ENCODE measurements at regions not wholly inside any gene's neighbourhood (a gene's known extent, or its start where the extent isn't known, plus 50 kb on each side); places are given as distances from the start of the nearest gene placed in this dataset.
"Not testable (repeated sequence)": the region's sequence is repeated elsewhere in the genome, so short reads cannot be mapped to it uniquely, and the experiment has no call there.

GRCh38 chr5:17326600-17327037 is 109.2 kb downstream of the BASP1 start:
- DNase-seq, result no peak
- H3K4me3 Mint-ChIP-seq, result no peak overlapping the region
- POLR2A ChIA-PET, result no interaction called here
- H3K27me3 Mint-ChIP-seq, result no peaks in the 10 kb centered on the region
- H3K4me1 Mint-ChIP-seq, result no peaks in the 10 kb centered on the region
- H3K36me3 Mint-ChIP-seq (ENCODE audit: low read depth), result no peaks in the 10 kb centered on the region
- CTCF ChIA-PET, result no interaction called here
- peaks cover 5% of the 10 kb centered on the region for H3K9me3 Mint-ChIP-seq
- H3K27ac Mint-ChIP-seq, result no peak overlapping the region

GRCh38 chr5:17327048-17327625 is 109.7 kb downstream of the BASP1 start:
- Mint-ChIP-seq H3K4me3 (no peak overlapping the region), H3K27me3 (no peaks in the 10 kb centered on the region), H3K9me3 (peaks cover 8% of the 10 kb centered on the region), H3K27ac (no peak overlapping the region), H3K36me3 (ENCODE audit: low read depth) (no peaks in the 10 kb centered on the region), H3K4me1 (no peaks in the 10 kb centered on the region)
- CTCF ChIA-PET, result no interaction called here
- DNase-seq, result no peak
- POLR2A ChIA-PET, result no interaction called here

- no peaks in the 10 kb centered on the region for H3K27me3 Mint-ChIP-seq
- CTCF ChIA-PET, result no interaction called here
- H3K9me3 Mint-ChIP-seq, result peaks cover 10% of the 10 kb centered on the region
- no peak for DNase-seq
- H3K27ac Mint-ChIP-seq, result no peak overlapping the region
- POLR2A ChIA-PET, result no interaction called here
- no peaks in the 10 kb centered on the region for H3K4me1 Mint-ChIP-seq
- H3K4me3 Mint-ChIP-seq, result no peak overlapping the region
- H3K36me3 Mint-ChIP-seq (ENCODE audit: low read depth), result no peaks in the 10 kb centered on the region
These were observed 112.1 kb downstream of the BASP1 start for GRCh38 chr5:17329571-17329970.

- no peak overlapping the region for H3K27ac Mint-ChIP-seq
- DNase-seq, result no peak
These were observed 113.0 kb downstream of the BASP1 start for GRCh38 chr5:17330386-17330785.

GRCh38 chr5:17331651-17332050 is 114.2 kb downstream of the BASP1 start:
- H3K27me3 Mint-ChIP-seq, result no peaks in the 10 kb centered on the region
- no peak for DNase-seq
- H3K4me3 Mint-ChIP-seq, result no peak overlapping the region
- ChIA-PET POLR2A (no interaction called here), CTCF (no interaction called here)
- no peaks in the 10 kb centered on the region for H3K4me1 Mint-ChIP-seq
- H3K9me3 Mint-ChIP-seq, result peaks cover 13% of the 10 kb centered on the region
- no peaks in the 10 kb centered on the region for H3K36me3 Mint-ChIP-seq (ENCODE audit: low read depth)
- no peak overlapping the region for H3K27ac Mint-ChIP-seq

More at GRCh38 chr5:17330386-17330785, 113.0 kb downstream of the BASP1 start:
- H3K9me3 Mint-ChIP-seq, result peaks cover 10% of the 10 kb centered on the region
- H3K4me3 Mint-ChIP-seq, result no peak overlapping the region
- H3K36me3 Mint-ChIP-seq (ENCODE audit: low read depth), result no peaks in the 10 kb centered on the region
- no peaks in the 10 kb centered on the region for H3K27me3 Mint-ChIP-seq
- H3K4me1 Mint-ChIP-seq, result no peaks in the 10 kb centered on the region
- ChIA-PET POLR2A (no interaction called here), CTCF (no interaction called here)

- Mint-ChIP-seq H3K36me3 (ENCODE audit: low read depth) (no peaks in the 10 kb centered on the region), H3K27me3 (no peaks in the 10 kb centered on the region), H3K9me3 (peaks cover 16% of the 10 kb centered on the region), H3K27ac (no peak overlapping the region), H3K4me3 (no peak overlapping the region), H3K4me1 (no peaks in the 10 kb centered on the region)
- ChIA-PET CTCF (no interaction called here), POLR2A (no interaction called here)
- no peak for DNase-seq
These were observed 116.3 kb downstream of the BASP1 start for GRCh38 chr5:17333755-17334154.

- peaks cover 16% of the 10 kb centered on the region for H3K9me3 Mint-ChIP-seq
These were observed 118.6 kb downstream of the BASP1 start for GRCh38 chr5:17336054-17336453.

GRCh38 chr5:17336723-17337122 is 119.3 kb downstream of the BASP1 start:
- H3K36me3 Mint-ChIP-seq (ENCODE audit: low read depth); H3K27ac Mint-ChIP-seq; H3K27me3 Mint-ChIP-seq; H3K4me1 Mint-ChIP-seq; H3K4me3 Mint-ChIP-seq; POLR2A ChIA-PET; CTCF ChIA-PET; DNase-seq: not testable (repeated sequence)
- H3K9me3 Mint-ChIP-seq, result peaks cover 17% of the 10 kb centered on the region

More at GRCh38 chr5:17336054-17336453, 118.6 kb downstream of the BASP1 start:
- Mint-ChIP-seq H3K4me3 (no peak overlapping the region), H3K36me3 (ENCODE audit: low read depth) (no peaks in the 10 kb centered on the region), H3K27ac (no peak overlapping the region), H3K4me1 (no peaks in the 10 kb centered on the region), H3K27me3 (no peaks in the 10 kb centered on the region)
- POLR2A ChIA-PET, result no interaction called here
- CTCF ChIA-PET, result no interaction called here
- DNase-seq, result no peak

- no peak for DNase-seq
- Mint-ChIP-seq H3K36me3 (ENCODE audit: low read depth) (no peaks in the 10 kb centered on the region), H3K4me3 (no peak overlapping the region), H3K9me3 (peaks cover 10% of the 10 kb centered on the region), H3K4me1 (no peaks in the 10 kb centered on the region), H3K27me3 (no peaks in the 10 kb centered on the region), H3K27ac (no peak overlapping the region)
- ChIA-PET POLR2A (no interaction called here), CTCF (no interaction called here)
These were observed 122.4 kb downstream of the BASP1 start for GRCh38 chr5:17339841-17340240.

GRCh38 chr5:17340379-17340778 is 122.9 kb downstream of the BASP1 start:
- H3K4me3 Mint-ChIP-seq, result no peak overlapping the region
- no peak for DNase-seq
- H3K4me1 Mint-ChIP-seq, result no peaks in the 10 kb centered on the region
- no peaks in the 10 kb centered on the region for H3K27me3 Mint-ChIP-seq
- no peak overlapping the region for H3K27ac Mint-ChIP-seq
- ChIA-PET POLR2A (no interaction called here), CTCF (no interaction called here)
- peaks cover 10% of the 10 kb centered on the region for H3K9me3 Mint-ChIP-seq
- no peaks in the 10 kb centered on the region for H3K36me3 Mint-ChIP-seq (ENCODE audit: low read depth)

- H3K4me3 Mint-ChIP-seq, result no peak overlapping the region
- no peaks in the 10 kb centered on the region for H3K27me3 Mint-ChIP-seq
- H3K36me3 Mint-ChIP-seq (ENCODE audit: low read depth), result no peaks in the 10 kb centered on the region
- H3K4me1 Mint-ChIP-seq, result no peaks in the 10 kb centered on the region
- H3K9me3 Mint-ChIP-seq, result peaks cover 7% of the 10 kb centered on the region
- CTCF ChIA-PET, result no interaction called here
- DNase-seq, result no peak
- H3K27ac Mint-ChIP-seq, result no peak overlapping the region
- POLR2A ChIA-PET, result no interaction called here
These were observed 123.4 kb downstream of the BASP1 start for GRCh38 chr5:17340819-17341218.

- Mint-ChIP-seq H3K27me3 (no peaks in the 10 kb centered on the region), H3K9me3 (peaks cover 10% of the 10 kb centered on the region), H3K27ac (no peak overlapping the region), H3K4me1 (no peaks in the 10 kb centered on the region), H3K36me3 (ENCODE audit: low read depth) (no peaks in the 10 kb centered on the region), H3K4me3 (no peak overlapping the region)
- ChIA-PET CTCF (no interaction called here), POLR2A (no interaction called here)
- no peak for DNase-seq
These were observed 126.2 kb downstream of the BASP1 start for GRCh38 chr5:17343675-17344074.

- no peak for DNase-seq
- H3K4me3 Mint-ChIP-seq, result no peak overlapping the region
- H3K4me1 Mint-ChIP-seq, result no peaks in the 10 kb centered on the region
- no peaks in the 10 kb centered on the region for H3K27me3 Mint-ChIP-seq
- no peaks in the 10 kb centered on the region for H3K36me3 Mint-ChIP-seq (ENCODE audit: low read depth)
- H3K9me3 Mint-ChIP-seq, result peaks cover 5% of the 10 kb centered on the region
- CTCF ChIA-PET, result no interaction called here
- POLR2A ChIA-PET, result no interaction called here
- H3K27ac Mint-ChIP-seq, result no peak overlapping the region
These were observed 129.4 kb downstream of the BASP1 start for GRCh38 chr5:17346811-17347210.

- DNase-seq, result no peak
- ChIA-PET POLR2A (no interaction called here), CTCF (no interaction called here)
- H3K36me3 Mint-ChIP-seq (ENCODE audit: low read depth), result no peaks in the 10 kb centered on the region
- H3K4me3 Mint-ChIP-seq, result no peak overlapping the region
- no peaks in the 10 kb centered on the region for H3K4me1 Mint-ChIP-seq
- H3K27me3 Mint-ChIP-seq, result no peaks in the 10 kb centered on the region
- peaks cover 5% of the 10 kb centered on the region for H3K9me3 Mint-ChIP-seq
- no peak overlapping the region for H3K27ac Mint-ChIP-seq
These were observed 134.8 kb downstream of the BASP1 start for GRCh38 chr5:17352223-17352622.

GRCh38 chr5:17354265-17354664 is 136.8 kb downstream of the BASP1 start:
- Mint-ChIP-seq H3K4me1 (no peaks in the 10 kb centered on the region), H3K27ac (no peak overlapping the region), H3K9me3 (peaks cover 9% of the 10 kb centered on the region), H3K36me3 (ENCODE audit: low read depth) (no peaks in the 10 kb centered on the region), H3K4me3 (no peak overlapping the region), H3K27me3 (no peaks in the 10 kb centered on the region)
- CTCF ChIA-PET, result no interaction called here
- POLR2A ChIA-PET, result no interaction called here
- no peak for DNase-seq
